H54 (cell line): ENCODE measurements at regions not wholly inside any gene's neighbourhood (a gene's known extent, or its start where the extent isn't known, plus 50 kb on each side); places are given as distances from the start of the nearest gene placed in this dataset.

Experiments
- DNase-seq: peaks from one replicate; pipeline ENCODE4 v3.0.0; 2011; ENCODE audit warnings: low spot score, mixed read lengths; ENCODE audit not compliant: insufficient read length
- FAIRE-seq: peaks from 3 replicates; lab custom pipeline; 2011; peaks lifted over from hg19 to GRCh38; lab: Jason Lieb, UNC
- POLR2A ChIP-seq: IDR thresholded peaks from 2 replicates; pipeline ENCODE4 v1.6.1; 2011; ENCODE audit warnings: low read depth, mild to moderate bottlenecking, low read length

- FAIRE-seq (no peak), DNase-seq (no peak)
- no peak for TF ChIP-seq POLR2A
Measured at GRCh38 chr4:160846121-160846520, 1317.7 kb downstream of the FSTL5 start.

- no peak for TF ChIP-seq POLR2A
- DNase-seq (no peak), FAIRE-seq (no peak)
Measured at GRCh38 chr4:160847228-160847627, 1316.6 kb downstream of the FSTL5 start.

- TF ChIP-seq POLR2A, result no peak
- DNase-seq, result no peak
- FAIRE-seq, result no peak
Measured at GRCh38 chr4:160848489-160848888, 1315.3 kb downstream of the FSTL5 start.

GRCh38 chr4:160848901-160849760 lies 1314.7 kb downstream of the FSTL5 start:
- FAIRE-seq, result no peak
- no peak for DNase-seq
- TF ChIP-seq POLR2A, result no peak

- TF ChIP-seq POLR2A, result no peak
- DNase-seq (no peak), FAIRE-seq (no peak)
Measured at GRCh38 chr4:160864253-160864652, 1299.5 kb downstream of the FSTL5 start.

DNA sequence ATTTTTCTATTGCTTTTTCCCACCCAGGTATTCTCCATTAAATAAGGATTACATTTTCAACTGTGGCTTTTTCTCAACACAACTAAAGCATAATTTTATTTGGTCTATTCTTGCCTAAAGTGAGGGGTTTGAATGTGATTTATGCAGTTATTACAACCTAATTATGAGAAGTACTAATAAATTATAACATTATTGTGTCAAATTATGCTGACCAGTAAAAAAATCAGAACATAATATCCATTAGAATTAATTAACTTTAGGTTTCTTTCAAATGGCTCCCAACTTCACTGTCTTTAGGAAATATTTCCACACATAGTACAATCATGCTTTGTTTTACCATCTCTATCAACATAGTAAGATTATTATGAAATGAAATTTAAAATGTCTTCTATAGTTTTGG lies 1293.9 kb downstream of the FSTL5 start:
- no peak for TF ChIP-seq POLR2A
- no peak for FAIRE-seq
- DNase-seq, result no peak

- no peak for TF ChIP-seq POLR2A
- FAIRE-seq (no peak), DNase-seq (no peak)
Measured at GRCh38 chr4:160872491-160872890, 1291.3 kb downstream of the FSTL5 start.

DNA sequence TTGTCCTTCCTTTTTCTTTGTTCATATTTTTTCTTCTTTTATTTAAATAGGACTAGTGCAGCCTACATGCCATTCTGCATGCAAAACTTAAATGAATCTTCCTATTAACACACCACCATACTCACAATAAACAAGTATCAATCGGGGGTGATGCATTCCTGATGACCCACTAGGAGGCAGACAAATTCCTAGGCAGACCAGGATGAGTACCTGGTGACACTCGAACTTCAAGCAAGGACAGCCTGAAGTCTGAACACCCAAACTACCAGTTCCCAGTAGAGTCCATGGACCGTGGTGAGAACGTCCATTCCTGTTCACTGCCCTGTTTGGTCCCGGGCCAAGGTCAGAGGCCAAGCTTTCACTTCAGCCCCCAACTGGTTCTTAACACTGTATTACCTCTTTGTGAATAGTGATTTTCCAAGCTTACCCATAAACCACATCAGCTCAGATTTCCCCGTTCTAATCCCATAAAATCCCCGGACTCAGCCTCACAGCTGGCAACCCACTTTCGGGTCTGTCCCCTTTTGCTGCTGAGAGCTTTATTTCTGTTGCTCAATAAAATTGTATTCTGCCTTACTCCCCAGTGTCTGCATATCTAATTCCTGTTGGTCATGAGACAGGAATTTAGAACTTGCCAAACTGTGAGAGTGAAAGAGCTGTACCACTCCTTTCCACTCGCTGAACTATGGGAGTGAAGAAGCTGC lies 1286.6 kb downstream of the FSTL5 start:
- no peak for TF ChIP-seq POLR2A
- DNase-seq (no peak), FAIRE-seq (no peak)

- FAIRE-seq, result no peak
- no peak for DNase-seq
- no peak for TF ChIP-seq POLR2A
Measured at GRCh38 chr4:160880180-160880579, 1283.6 kb downstream of the FSTL5 start.

DNA sequence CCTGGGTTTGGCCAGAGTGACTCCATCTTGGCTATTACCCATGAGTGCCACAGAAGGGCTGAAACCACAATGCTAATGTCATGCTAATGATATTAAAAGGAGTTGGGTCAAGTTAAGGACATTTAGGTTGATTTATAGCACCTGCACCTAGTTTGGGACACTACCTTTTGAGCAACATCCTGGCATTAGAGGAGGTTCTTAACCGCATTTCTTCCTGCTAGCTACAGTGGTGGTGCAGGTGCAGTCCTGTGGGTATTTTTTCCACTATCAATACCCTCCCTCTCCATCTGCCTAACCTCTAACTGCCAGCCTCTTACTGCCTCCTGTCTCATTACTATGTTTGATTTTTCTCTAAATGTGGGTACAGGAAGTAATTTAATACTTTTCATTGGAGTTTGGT lies 1276.1 kb downstream of the FSTL5 start:
- TF ChIP-seq POLR2A, result no peak
- no peak for DNase-seq
- FAIRE-seq, result no peak

GRCh38 chr4:160894128-160894527 lies 1269.7 kb downstream of the FSTL5 start:
- FAIRE-seq (no peak), DNase-seq (no peak)
- TF ChIP-seq POLR2A, result no peak

GRCh38 chr4:160894809-160895208 lies 1269.0 kb downstream of the FSTL5 start:
- TF ChIP-seq POLR2A, result no peak
- FAIRE-seq (no peak), DNase-seq (no peak)

GRCh38 chr4:160927311-160927710 lies 1236.5 kb downstream of the FSTL5 start:
- TF ChIP-seq POLR2A, result no peak
- no peak for FAIRE-seq
- DNase-seq, result no peak

GRCh38 chr4:160928482-160928881 lies 1235.3 kb downstream of the FSTL5 start:
- TF ChIP-seq POLR2A, result no peak
- FAIRE-seq (no peak), DNase-seq (no peak)
